GM23338 (cell line): ENCODE measurements at regions not wholly inside any gene's neighbourhood (a gene's known extent, or its start where the extent isn't known, plus 50 kb on each side); places are given as distances from the start of the nearest gene placed in this dataset.

ENCODE experiments used
- ATAC-seq: fragments of 200-7000 bp; cut with Tn5 transposase; 3 replicates; pipeline ENCODE4 v1.9.1; 2020
- DNase-seq: peaks from one replicate; pipeline ENCODE4 v3.0.0-alpha.2; 2015; ENCODE audit warnings: low spot score
- H2AFZ ChIP-seq: fragments of 200-600 bp; sonication (generic); 2 replicates; pipeline ENCODE4 v1.8.0; 2016; ENCODE audit warnings: antibody characterized with exemption, mild to moderate bottlenecking, moderate library complexity
- H3F3A ChIP-seq: fragments of 200-600 bp; sonication (generic); replicated peaks from 2 replicates; pipeline ENCODE4 v1.8.0; 2017; ENCODE audit warnings: antibody characterized with exemption, mixed run types, low read depth
- H3K27ac ChIP-seq: fragments of 200-600 bp; sonication (generic); 2 replicates; pipeline ENCODE4 v1.6.1; 2016; ENCODE audit warnings: low read depth
- H3K27me3 ChIP-seq: fragments of 200-600 bp; sonication (generic); 2 replicates; pipeline ENCODE4 v1.8.0; 2016; ENCODE audit warnings: mild to moderate bottlenecking, mixed run types, moderate library complexity; ENCODE audit not compliant: insufficient read depth
- H3K36me3 ChIP-seq: fragments of 200-600 bp; sonication (generic); 2 replicates; pipeline ENCODE4 v1.8.0; 2016; ENCODE audit warnings: mild to moderate bottlenecking; ENCODE audit not compliant: insufficient read depth
- H3K4me1 ChIP-seq: fragments of 200-600 bp; sonication (generic); 2 replicates; pipeline ENCODE4 v1.8.0; 2016; ENCODE audit warnings: mild to moderate bottlenecking, moderate library complexity; ENCODE audit not compliant: insufficient read depth
- H3K4me2 ChIP-seq: fragments of 200-600 bp; sonication (generic); 2 replicates; pipeline ENCODE4 v1.7.1; 2017; ENCODE audit warnings: mixed run types
- H3K4me3 ChIP-seq: fragments of 200-600 bp; sonication (generic); 2 replicates; pipeline ENCODE4 v1.6.1; 2016; ENCODE audit warnings: mixed run types
- H3K79me2 ChIP-seq: fragments of 200-600 bp; sonication (generic); replicated peaks from 2 replicates; pipeline ENCODE4 v1.8.0; 2017; ENCODE audit warnings: mild to moderate bottlenecking; ENCODE audit not compliant: insufficient read depth
- H3K9me2 ChIP-seq: fragments of 200-600 bp; sonication (generic); 2 replicates; pipeline ENCODE4 v1.8.0; 2017; ENCODE audit not compliant: insufficient read depth
- H4K20me1 ChIP-seq: fragments of 200-600 bp; sonication (generic); replicated peaks from 2 replicates; pipeline ENCODE4 v1.8.0; 2017; ENCODE audit warnings: mild to moderate bottlenecking; ENCODE audit not compliant: insufficient read depth
- H3K27ac Mint-ChIP-seq: 2 replicates; pipeline ENCODE4 v1.8.0; 2020; ENCODE audit warnings: inconsistent platforms, mild to moderate bottlenecking, moderate library complexity, mixed read lengths
- H3K27me3 Mint-ChIP-seq: 3 replicates; pipeline ENCODE4 v1.8.0; 2022; ENCODE audit warnings: low read depth, mild to moderate bottlenecking, moderate library complexity, mixed read lengths, inconsistent platforms; ENCODE audit not compliant: insufficient read depth, poor library complexity
- H3K36me3 Mint-ChIP-seq: 3 replicates; pipeline ENCODE4 v1.8.0; 2021; ENCODE audit warnings: low read depth, mild to moderate bottlenecking, inconsistent platforms, moderate library complexity, mixed read lengths
- H3K4me1 Mint-ChIP-seq: 3 replicates; pipeline ENCODE4 v1.8.0; 2020; ENCODE audit warnings: mild to moderate bottlenecking, inconsistent platforms, mixed read lengths
- H3K4me3 Mint-ChIP-seq: 3 replicates; pipeline ENCODE4 v1.8.0; 2021; ENCODE audit warnings: moderate library complexity, mild to moderate bottlenecking, inconsistent platforms, mixed read lengths
- H3K9me3 Mint-ChIP-seq: 3 replicates; pipeline ENCODE4 v1.8.0; 2020; ENCODE audit warnings: moderate library complexity, mild to moderate bottlenecking, inconsistent platforms, mixed read lengths
- CREB1 ChIP-seq: fragments of 250-450 bp; sonication (Bioruptor Pico); IDR thresholded peaks from 2 replicates; pipeline ENCODE4 v1.5.0; 2020; ENCODE audit warnings: low read depth, mild to moderate bottlenecking, moderate library complexity
- EZH2 ChIP-seq: fragments of 200-600 bp; sonication (generic); IDR thresholded peaks from one replicate; pipeline ENCODE4 v1.8.0; 2017; ENCODE audit warnings: antibody characterized with exemption, mild to moderate bottlenecking, low read depth; ENCODE audit not compliant: unreplicated experiment
- EZH2phosphoT487 ChIP-seq: fragments of 200-600 bp; sonication (generic); IDR thresholded peaks from one replicate; pipeline ENCODE4 v1.8.1; 2018; ENCODE audit warnings: antibody characterized with exemption; ENCODE audit not compliant: unreplicated experiment
- JUNB ChIP-seq: IDR thresholded peaks from one replicate; pipeline ENCODE4 v1.6.1; 2016; ENCODE audit warnings: antibody characterized with exemption; ENCODE audit not compliant: unreplicated experiment
- NANOG ChIP-seq: IDR thresholded peaks from 2 replicates; pipeline ENCODE4 v1.6.1; 2016; ENCODE audit warnings: antibody characterized with exemption, borderline replicate concordance
- POLR2AphosphoS5 ChIP-seq: IDR thresholded peaks from 2 replicates; pipeline ENCODE4 v1.6.1; 2016; ENCODE audit warnings: antibody characterized with exemption, low read depth
- STAT1 ChIP-seq: IDR thresholded peaks from one replicate; pipeline ENCODE4 v1.6.1; 2016; ENCODE audit warnings: antibody characterized with exemption; ENCODE audit not compliant: unreplicated experiment
- ZNF114 ChIP-seq: fragments of 250-450 bp; sonication (Bioruptor Pico); IDR thresholded peaks from 2 replicates; pipeline ENCODE4 v1.5.0; 2020; ENCODE audit warnings: mild to moderate bottlenecking, moderate library complexity
- ZNF331 ChIP-seq: fragments of 250-450 bp; sonication (Bioruptor Pico); IDR thresholded peaks from 2 replicates; pipeline ENCODE4 v1.5.0; 2020; ENCODE audit warnings: low read depth, mild to moderate bottlenecking, moderate library complexity
- TF ChIP-seq, protein P1 (sequence below): IDR thresholded peaks from one replicate; pipeline ENCODE4 v1.6.1; 2018; ENCODE audit warnings: antibody characterized with exemption; ENCODE audit not compliant: unreplicated experiment
- TF ChIP-seq, protein P2 (sequence below): fragments of 250-450 bp; sonication (Bioruptor Pico); IDR thresholded peaks from 2 replicates; pipeline ENCODE4 v1.5.0; 2020; ENCODE audit warnings: mild to moderate bottlenecking, moderate library complexity
- TF ChIP-seq, protein P3 (sequence below), 2 experiments: fragments of 200-600 bp in 1 of 2; sonication (generic) in 1 of 2; conservative IDR thresholded peaks; 2 replicates each; pipeline versions ENCODE4 v1.5.1 to v1.6.1; 2016 to 2017; ENCODE audit warnings: antibody characterized with exemption in 2 of 2, low read depth in 2 of 2, mild to moderate bottlenecking in 2 of 2, moderate library complexity in 1 of 2
- TF ChIP-seq, protein P4 (sequence below): IDR thresholded peaks from 2 replicates; pipeline ENCODE4 v1.6.1; 2016; ENCODE audit warnings: antibody characterized with exemption

DNA sequence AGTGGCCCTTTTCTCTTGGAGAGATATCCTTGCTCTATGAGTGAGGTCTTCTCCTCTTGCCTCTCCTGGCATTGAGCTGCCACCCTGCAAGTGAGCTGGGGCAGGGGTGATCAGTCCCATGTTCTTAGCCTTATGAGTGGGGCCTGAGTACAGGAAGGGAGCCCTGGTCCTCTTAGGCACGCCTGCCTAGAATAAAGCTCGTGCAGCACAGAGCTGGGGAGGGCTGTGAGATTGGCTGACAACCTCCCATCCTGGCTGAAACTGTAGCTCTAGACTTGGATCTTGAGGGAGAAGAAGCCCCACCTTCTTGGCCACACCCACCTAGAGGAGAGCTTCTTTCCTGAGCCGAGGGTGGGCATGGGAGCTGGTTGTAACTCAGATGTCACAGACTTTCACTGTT is 305.0 kb upstream of the ZNF32 start:
- Mint-ChIP-seq H3K4me3 (no peak overlapping the region), H3K9me3 (peaks cover 8% of the 10 kb centered on the region), H3K4me1 (peaks cover 11% of the 10 kb centered on the region), H3K27ac (no peak overlapping the region), H3K36me3 (no peaks in the 10 kb centered on the region), H3K27me3 (peaks cover 6% of the 10 kb centered on the region)
- Histone ChIP-seq H3K36me3 (no peaks in the 10 kb centered on the region), H3K9me2 (no peaks in the 10 kb centered on the region; the same call in 1 of the 2 replicates), H4K20me1 (no peaks in the 10 kb centered on the region), H3K4me1 (0 out of 2 replicates have a peak, but pooled peaks cover 3% of the 10 kb centered on the region), H3K4me2 (no peak overlapping the region), H3K4me3 (no peak overlapping the region), H3K79me2 (no peaks in the 10 kb centered on the region), H3F3A (no peaks in the 10 kb centered on the region), H3K27ac (no peak overlapping the region), H2AFZ (no peak overlapping the region), H3K27me3 (no peaks in the 10 kb centered on the region)
- DNase-seq, result no peak
- ATAC-seq, result no peak
- TF ChIP-seq ZNF114 (CRISPR knock-in tag) (no peak), NANOG (no peak), JUNB (no peak), ZNF331 (CRISPR knock-in tag) (no peak), STAT1 (no peak), CREB1 (CRISPR knock-in tag) (no peak), EZH2 (no peak), EZH2phosphoT487 (no peak), POLR2AphosphoS5 (no peak)
- TF ChIP-seq, protein P1, sequence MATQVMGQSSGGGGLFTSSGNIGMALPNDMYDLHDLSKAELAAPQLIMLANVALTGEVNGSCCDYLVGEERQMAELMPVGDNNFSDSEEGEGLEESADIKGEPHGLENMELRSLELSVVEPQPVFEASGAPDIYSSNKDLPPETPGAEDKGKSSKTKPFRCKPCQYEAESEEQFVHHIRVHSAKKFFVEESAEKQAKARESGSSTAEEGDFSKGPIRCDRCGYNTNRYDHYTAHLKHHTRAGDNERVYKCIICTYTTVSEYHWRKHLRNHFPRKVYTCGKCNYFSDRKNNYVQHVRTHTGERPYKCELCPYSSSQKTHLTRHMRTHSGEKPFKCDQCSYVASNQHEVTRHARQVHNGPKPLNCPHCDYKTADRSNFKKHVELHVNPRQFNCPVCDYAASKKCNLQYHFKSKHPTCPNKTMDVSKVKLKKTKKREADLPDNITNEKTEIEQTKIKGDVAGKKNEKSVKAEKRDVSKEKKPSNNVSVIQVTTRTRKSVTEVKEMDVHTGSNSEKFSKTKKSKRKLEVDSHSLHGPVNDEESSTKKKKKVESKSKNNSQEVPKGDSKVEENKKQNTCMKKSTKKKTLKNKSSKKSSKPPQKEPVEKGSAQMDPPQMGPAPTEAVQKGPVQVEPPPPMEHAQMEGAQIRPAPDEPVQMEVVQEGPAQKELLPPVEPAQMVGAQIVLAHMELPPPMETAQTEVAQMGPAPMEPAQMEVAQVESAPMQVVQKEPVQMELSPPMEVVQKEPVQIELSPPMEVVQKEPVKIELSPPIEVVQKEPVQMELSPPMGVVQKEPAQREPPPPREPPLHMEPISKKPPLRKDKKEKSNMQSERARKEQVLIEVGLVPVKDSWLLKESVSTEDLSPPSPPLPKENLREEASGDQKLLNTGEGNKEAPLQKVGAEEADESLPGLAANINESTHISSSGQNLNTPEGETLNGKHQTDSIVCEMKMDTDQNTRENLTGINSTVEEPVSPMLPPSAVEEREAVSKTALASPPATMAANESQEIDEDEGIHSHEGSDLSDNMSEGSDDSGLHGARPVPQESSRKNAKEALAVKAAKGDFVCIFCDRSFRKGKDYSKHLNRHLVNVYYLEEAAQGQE, result no peak
- TF ChIP-seq, protein P2, sequence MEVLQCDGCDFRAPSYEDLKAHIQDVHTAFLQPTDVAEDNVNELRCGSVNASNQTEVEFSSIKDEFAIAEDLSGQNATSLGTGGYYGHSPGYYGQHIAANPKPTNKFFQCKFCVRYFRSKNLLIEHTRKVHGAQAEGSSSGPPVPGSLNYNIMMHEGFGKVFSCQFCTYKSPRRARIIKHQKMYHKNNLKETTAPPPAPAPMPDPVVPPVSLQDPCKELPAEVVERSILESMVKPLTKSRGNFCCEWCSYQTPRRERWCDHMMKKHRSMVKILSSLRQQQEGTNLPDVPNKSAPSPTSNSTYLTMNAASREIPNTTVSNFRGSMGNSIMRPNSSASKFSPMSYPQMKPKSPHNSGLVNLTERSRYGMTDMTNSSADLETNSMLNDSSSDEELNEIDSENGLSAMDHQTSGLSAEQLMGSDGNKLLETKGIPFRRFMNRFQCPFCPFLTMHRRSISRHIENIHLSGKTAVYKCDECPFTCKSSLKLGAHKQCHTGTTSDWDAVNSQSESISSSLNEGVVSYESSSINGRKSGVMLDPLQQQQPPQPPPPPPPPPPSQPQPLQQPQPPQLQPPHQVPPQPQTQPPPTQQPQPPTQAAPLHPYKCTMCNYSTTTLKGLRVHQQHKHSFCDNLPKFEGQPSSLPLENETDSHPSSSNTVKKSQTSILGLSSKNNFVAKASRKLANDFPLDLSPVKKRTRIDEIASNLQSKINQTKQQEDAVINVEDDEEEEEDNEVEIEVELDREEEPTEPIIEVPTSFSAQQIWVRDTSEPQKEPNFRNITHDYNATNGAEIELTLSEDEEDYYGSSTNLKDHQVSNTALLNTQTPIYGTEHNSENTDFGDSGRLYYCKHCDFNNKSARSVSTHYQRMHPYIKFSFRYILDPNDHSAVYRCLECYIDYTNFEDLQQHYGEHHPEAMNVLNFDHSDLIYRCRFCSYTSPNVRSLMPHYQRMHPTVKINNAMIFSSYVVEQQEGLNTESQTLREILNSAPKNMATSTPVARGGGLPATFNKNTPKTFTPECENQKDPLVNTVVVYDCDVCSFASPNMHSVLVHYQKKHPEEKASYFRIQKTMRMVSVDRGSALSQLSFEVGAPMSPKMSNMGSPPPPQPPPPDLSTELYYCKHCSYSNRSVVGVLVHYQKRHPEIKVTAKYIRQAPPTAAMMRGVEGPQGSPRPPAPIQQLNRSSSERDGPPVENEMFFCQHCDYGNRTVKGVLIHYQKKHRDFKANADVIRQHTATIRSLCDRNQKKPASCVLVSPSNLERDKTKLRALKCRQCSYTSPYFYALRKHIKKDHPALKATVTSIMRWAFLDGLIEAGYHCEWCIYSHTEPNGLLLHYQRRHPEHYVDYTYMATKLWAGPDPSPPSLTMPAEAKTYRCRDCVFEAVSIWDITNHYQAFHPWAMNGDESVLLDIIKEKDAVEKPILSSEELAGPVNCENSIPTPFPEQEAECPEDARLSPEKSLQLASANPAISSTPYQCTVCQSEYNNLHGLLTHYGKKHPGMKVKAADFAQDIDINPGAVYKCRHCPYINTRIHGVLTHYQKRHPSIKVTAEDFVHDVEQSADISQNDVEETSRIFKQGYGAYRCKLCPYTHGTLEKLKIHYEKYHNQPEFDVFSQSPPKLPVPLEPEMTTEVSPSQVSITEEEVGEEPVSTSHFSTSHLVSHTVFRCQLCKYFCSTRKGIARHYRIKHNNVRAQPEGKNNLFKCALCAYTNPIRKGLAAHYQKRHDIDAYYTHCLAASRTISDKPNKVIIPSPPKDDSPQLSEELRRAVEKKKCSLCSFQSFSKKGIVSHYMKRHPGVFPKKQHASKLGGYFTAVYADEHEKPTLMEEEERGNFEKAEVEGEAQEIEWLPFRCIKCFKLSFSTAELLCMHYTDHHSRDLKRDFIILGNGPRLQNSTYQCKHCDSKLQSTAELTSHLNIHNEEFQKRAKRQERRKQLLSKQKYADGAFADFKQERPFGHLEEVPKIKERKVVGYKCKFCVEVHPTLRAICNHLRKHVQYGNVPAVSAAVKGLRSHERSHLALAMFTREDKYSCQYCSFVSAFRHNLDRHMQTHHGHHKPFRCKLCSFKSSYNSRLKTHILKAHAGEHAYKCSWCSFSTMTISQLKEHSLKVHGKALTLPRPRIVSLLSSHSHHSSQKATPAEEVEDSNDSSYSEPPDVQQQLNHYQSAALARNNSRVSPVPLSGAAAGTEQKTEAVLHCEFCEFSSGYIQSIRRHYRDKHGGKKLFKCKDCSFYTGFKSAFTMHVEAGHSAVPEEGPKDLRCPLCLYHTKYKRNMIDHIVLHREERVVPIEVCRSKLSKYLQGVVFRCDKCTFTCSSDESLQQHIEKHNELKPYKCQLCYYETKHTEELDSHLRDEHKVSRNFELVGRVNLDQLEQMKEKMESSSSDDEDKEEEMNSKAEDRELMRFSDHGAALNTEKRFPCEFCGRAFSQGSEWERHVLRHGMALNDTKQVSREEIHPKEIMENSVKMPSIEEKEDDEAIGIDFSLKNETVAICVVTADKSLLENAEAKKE (CRISPR knock-in tag), result no peak
- TF ChIP-seq, protein P3, sequence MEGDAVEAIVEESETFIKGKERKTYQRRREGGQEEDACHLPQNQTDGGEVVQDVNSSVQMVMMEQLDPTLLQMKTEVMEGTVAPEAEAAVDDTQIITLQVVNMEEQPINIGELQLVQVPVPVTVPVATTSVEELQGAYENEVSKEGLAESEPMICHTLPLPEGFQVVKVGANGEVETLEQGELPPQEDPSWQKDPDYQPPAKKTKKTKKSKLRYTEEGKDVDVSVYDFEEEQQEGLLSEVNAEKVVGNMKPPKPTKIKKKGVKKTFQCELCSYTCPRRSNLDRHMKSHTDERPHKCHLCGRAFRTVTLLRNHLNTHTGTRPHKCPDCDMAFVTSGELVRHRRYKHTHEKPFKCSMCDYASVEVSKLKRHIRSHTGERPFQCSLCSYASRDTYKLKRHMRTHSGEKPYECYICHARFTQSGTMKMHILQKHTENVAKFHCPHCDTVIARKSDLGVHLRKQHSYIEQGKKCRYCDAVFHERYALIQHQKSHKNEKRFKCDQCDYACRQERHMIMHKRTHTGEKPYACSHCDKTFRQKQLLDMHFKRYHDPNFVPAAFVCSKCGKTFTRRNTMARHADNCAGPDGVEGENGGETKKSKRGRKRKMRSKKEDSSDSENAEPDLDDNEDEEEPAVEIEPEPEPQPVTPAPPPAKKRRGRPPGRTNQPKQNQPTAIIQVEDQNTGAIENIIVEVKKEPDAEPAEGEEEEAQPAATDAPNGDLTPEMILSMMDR (conservative IDR thresholded peaks at IDR 0.05; ENCODE audit: low read depth in 2 of 2), result no peak
- TF ChIP-seq, protein P4, sequence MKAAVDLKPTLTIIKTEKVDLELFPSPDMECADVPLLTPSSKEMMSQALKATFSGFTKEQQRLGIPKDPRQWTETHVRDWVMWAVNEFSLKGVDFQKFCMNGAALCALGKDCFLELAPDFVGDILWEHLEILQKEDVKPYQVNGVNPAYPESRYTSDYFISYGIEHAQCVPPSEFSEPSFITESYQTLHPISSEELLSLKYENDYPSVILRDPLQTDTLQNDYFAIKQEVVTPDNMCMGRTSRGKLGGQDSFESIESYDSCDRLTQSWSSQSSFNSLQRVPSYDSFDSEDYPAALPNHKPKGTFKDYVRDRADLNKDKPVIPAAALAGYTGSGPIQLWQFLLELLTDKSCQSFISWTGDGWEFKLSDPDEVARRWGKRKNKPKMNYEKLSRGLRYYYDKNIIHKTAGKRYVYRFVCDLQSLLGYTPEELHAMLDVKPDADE, result no peak
